NCI-H1436 treated with DMSO at 0.1 percent for 48 hours (cell line): ENCODE measurements at regions not wholly inside any gene's neighbourhood (a gene's known extent, or its start where the extent isn't known, plus 50 kb on each side); places are given as distances from the start of the nearest gene placed in this dataset.

Source experiments
- DNase-seq: peaks from one replicate; lab custom pipeline; 2025; lab: John Stamatoyannopoulos, UW

DNA sequence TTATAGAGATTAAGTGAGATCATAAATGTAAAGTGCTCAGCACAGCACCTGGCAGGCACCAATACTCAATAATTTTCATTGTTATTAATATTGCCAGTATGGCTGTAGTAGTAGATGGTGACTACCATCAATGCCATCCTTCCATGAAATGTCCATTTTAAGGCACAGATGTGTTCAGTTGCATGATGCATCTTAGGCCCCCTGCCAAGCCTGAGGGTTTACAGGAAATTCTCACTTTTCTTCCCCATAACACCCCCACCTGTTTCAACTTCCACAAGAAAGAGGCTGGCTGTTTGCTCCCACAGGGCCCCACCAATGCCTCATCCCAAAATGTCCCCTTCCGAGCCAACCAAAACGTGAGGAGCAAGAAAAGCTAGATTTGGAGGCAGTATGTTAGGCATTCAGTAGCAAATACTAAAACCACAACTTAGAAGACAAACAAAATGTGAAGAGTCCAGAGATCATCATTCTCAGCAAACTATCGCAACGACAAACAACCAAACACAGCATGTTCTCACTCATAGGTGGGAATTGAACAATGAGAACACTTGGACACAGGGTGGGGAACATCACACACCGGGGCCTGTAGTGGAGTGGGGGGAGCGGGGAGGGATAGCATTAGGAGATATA, 110.6 kb upstream of the NHSL1 start:
- DNase-seq: no peak

- DNase-seq: no peak
Observed at GRCh38 chr6:138610816-138611215, 111.5 kb upstream of the NHSL1 start.

- DNase-seq: no peak
Observed at GRCh38 chr6:138614151-138614550, 114.9 kb upstream of the NHSL1 start.

DNA sequence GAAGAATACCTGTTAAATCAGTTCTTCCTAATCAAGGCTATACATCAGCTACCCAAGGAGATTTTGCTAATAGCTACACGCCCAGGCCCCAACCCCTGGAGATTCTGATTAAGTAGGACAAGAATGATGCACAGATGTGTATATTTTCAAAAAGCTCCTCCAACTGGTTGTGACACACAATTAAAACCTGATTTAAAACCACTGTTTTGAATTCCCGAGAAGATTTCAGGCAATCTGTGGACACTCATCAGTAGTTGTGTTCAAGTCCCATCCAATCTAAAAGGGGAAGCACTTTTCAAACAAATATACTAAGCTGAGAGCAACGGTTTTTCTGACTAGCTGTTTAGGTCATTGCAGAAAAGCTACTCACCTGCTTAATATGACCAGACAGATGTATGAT, 118.9 kb upstream of the NHSL1 start:
- DNase-seq: no peak

DNA sequence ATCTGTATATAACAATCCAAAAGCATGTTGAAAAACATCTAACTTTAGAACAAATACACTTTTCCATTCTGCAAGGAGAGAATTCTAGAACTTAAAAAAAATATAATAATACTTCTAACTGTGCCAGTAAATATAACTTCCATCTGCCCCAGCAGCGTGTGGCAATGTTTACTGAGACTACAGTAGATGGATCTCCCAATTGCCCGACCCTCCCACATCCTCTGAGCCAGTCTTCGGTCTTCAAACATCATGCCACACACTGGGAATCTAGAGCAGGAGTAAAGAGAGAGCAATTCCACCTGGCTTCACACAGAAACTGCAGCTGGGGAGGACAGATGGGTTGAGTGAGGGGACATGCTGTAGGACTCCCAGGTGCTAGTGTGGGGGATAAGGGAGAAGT, 121.3 kb upstream of the NHSL1 start:
- no peak for DNase-seq

DNA sequence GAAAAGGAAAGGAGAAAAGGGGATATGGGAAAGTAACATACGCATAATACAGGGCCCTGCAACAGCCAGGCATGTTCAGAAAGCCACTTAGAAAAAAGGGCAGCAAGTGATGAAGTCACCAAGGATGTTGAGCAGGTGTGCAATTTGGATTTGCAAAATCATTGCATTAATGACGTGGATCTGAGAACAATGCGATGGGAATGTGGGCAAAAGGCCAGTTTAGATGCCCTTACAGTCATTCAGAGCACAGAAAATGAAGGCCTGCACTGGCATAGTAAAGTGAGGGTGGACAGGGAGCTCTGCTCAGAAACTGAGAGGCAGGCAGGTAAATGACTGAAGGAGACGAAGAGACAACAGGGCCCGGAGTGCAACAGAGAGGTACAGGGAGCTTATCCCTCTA, 123.7 kb upstream of the NHSL1 start:
- no peak for DNase-seq

DNA sequence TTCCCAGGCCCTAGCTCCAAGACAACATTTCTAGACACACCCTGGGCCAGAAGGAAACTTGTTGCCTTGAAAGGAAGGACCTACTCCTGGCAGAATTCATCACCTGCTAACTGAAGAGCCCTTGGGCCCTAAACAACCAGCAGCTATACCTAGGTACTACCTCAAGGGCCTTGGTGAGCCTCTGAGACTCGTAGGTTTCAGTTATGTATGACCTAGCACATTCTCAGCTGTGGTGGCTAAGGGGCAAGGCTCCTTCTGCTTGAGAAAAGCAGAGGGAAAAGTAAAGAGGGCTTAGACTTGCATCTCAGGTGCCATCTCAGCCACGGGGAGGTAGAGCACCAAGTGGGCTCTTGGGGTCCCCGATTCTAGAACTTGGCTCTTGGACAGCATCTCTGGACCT, 132.3 kb upstream of the NHSL1 start:
- DNase-seq: no peak

GRCh38 chr6:138637822-138638221, 135.7 kb upstream of the CCDC28A start:
- DNase-seq: no peak

GRCh38 chr6:138638604-138639003, 135.0 kb upstream of the CCDC28A start:
- no peak for DNase-seq

GRCh38 chr6:138640028-138640427, 133.5 kb upstream of the CCDC28A start:
- DNase-seq: no peak

GRCh38 chr6:138643210-138643609, 130.4 kb upstream of the CCDC28A start:
- no peak for DNase-seq

DNA sequence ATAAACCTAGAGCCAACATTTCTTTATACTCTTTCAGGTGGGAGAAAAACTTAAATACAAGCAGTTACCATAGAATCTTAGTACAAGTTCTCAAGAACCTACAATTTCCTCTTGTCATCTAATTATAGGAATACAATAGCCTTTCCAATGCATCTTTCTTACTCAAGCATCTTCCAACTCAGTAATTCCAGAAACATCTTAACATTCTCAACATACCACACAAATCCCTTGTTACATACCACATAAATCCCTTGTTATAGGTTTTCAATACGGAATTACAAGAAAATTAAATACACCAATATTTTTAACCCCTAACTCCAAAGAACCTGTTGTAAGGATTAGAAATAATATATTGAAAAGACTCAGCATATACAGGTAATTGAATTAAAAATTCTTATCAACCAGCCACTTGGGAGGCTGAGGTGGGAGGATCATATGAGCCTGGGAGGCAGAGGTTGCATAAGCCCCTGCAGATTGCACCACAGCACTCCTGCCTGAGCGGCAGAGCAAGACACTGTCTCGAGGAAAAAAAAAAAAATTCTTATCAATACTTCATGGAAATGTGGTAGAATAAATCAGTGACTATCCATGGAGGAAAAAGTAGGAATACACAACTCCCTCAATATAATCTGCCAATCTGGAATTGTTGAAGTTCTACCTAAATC, 127.5 kb upstream of the CCDC28A start:
- DNase-seq: no peak

- no peak for DNase-seq
Observed at GRCh38 chr6:138647006-138647405, 126.6 kb upstream of the CCDC28A start.

DNA sequence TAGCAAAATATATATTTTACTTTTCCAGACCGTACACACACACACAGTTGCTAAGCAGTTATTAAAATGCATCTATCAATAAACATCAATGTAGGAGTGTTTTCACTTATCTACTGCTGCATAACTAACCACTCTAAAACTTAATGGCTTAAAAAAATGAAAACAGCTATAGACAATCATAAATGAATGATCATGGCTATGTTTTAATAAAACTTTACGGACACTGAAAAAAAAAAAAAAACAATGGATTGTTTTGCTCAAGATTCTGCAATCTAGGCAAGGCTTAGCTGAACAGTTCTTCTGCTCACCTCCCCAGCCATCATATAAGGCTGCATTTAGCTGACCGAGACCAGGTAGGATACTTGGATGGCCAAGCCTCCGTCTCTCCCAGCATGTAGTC, 125.4 kb upstream of the CCDC28A start:
- DNase-seq: no peak

DNA sequence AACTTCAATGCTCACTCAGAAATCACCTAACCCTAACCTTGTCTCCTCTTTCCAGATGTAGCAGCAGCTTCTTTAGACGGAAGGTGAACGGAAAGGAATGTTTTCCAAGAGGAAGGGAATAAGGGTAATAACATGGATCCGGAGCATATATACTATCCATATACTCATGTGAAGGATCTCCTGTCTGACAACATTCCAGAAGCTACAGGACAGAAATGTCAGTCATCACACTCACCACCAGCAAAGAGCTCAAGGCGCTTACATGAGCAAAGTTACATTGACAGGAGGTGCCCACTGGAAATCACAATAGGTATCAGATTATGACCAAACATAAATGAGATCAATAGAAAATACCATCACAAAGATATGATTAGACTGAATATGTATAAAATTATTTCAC, 122.1 kb upstream of the CCDC28A start:
- no peak for DNase-seq

DNA sequence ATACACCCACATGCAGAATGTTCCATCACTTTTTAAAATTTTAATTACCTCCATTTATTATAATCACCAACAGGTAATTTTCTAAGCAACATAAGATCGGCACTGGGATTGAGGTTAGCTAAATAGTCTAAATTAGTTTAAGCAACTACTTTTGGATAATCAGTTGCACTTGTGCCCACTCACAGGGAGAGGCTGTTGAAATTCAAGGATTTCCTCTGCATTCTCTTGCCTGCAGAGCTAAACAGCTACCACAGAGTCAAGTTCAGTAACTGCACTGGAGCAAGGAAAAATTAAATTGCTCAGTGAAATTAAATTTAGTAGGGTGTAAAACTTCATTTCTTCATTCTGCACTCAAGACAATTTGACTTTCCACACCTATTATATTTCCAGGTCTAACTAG, 120.7 kb upstream of the CCDC28A start:
- DNase-seq: no peak

GRCh38 chr6:138653435-138653834, 120.1 kb upstream of the CCDC28A start:
- no peak for DNase-seq

- DNase-seq: no peak
Observed at GRCh38 chr6:138654715-138655634, 118.6 kb upstream of the CCDC28A start.

GRCh38 chr6:138655828-138656227, 117.7 kb upstream of the CCDC28A start:
- DNase-seq: no peak

DNA sequence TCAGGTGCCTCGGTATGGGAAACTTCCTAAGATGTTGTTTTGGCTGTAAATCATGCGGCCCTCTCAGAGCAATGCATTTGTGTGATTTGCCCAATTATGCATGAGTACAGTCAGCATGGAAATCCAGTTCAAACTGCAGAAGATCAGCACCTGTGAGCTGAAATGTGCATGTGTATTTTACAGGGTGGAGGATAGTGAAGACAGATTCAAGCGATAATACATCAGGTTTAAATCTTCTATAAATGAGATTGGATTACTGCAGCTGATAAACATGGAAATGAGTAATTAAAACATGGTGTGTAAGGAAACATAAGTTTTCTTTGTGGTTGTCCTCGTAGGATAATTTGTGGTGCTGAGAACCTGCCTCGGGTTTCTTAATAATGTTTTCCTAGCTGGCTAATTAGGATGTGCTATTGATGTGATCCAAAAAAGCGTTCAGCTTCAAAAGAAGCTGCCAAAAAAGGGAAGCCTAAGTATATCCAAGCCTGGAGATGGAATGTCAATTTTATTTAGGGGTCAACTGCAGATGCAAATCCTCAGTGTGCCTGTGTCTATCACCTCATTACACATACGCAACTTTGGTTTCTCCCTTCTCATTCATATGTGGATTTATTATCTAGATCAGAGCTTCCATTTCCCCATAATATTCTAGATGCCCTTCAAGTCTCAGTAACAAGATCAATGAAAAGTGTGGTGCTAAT, 117.1 kb upstream of the CCDC28A start:
- no peak for DNase-seq

DNA sequence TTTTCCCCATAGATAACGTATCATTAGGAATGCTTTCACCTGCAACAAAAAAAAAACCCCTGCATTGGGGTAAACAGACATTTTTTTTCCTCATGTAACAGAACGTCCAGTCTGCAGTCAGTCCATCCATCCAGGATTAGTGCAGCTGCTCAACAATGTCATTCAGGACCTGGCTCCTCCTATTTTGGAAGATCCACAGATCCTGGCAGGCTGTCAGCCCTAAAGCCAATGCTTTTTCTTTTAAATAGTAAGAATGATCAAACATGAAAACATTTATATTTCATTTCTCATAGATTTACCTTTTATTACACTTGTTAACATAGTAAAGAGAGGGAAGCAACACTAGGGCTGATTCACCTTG, 116.5 kb upstream of the CCDC28A start:
- no peak for DNase-seq

DNA sequence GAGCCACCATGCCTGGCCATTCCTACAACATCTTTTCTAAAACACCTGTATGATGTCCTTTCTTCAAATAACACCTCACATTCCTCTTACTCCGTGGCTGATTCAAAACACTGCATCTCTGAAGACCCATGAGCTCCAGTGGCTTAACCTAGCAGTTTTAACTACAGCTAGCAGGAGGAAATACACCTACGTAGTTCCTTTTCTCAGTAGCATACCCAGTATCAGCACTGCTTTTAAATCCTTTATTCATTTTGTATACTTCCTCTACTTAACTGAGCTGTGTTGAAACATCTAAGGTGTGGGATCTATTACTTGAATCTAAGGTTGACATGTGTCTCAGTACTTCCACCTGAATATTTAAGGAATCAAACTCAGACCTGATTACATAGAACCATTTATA, 113.6 kb upstream of the CCDC28A start:
- DNase-seq: no peak

DNA sequence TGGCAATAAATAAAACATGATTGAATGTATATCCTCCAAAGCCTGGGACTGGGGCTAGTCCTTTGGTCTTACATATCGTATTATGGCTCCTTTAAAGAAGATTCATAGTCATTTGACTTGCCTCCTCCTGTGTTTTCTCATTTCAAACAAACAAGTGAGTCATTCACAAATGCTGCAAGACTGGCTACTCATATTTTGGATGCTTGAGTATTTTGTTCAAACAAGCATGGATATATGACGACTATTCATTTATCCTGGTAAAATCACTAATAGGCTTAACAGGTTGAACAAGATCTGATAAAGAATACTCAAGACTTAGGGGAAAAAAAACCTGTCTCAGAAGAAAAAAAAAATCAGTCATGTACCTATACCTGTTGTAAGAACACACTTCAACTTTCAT, 111.1 kb upstream of the CCDC28A start:
- DNase-seq: no peak
